Glomerular endothelial cell (primary cell): ENCODE measurements at regions not wholly inside any gene's neighbourhood (a gene's known extent, or its start where the extent isn't known, plus 50 kb on each side); places are given as distances from the start of the nearest gene placed in this dataset.
"Not testable (repeated sequence)": the region's sequence is repeated elsewhere in the genome, so short reads cannot be mapped to it uniquely, and the experiment has no call there.

Source experiments
- DNase-seq: peaks from one replicate; pipeline ENCODE4 v3.0.0-alpha.2; 2011; ENCODE audit warnings: low read depth, low spot score; ENCODE audit errors: extremely low read depth

DNA sequence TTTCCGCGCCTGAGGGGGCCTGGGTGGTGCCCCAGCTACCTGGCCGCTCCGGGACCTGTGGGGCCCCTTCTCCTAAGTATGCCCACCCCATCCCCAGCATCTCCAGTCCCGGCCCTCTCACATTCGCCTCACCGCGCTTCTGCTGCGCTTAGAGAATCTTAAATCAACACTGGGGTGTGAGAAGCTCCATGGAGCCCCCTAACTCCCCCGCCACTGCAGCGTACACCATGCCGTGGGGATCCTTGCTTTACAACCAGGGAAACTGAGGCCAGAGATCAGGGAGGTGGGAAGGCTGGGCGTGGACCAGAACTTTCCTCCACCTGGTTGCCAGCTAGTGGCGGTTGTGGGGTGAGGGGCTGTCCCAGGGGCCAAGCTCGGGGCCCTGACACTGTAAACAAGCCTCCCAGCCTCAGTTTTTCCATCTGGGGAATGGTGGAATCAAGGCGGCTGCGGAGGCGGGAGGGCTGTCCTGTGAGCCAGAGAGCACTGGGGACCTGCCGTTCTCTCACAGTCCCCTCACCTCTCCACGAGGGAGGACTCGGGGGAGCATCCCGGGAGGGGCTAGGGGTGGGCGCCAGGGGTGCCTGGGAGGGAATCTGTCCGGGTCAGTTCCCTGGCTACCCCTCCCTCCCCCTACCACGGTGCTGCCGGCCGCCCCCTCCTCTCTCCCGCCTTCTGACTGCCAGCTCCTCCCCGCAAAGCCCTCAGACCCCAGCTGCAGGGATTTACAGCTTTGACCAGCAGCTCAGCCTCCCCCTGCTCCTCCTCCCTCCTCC lies 161.2 kb downstream of the C9orf50 start:
- no peak for DNase-seq

DNA sequence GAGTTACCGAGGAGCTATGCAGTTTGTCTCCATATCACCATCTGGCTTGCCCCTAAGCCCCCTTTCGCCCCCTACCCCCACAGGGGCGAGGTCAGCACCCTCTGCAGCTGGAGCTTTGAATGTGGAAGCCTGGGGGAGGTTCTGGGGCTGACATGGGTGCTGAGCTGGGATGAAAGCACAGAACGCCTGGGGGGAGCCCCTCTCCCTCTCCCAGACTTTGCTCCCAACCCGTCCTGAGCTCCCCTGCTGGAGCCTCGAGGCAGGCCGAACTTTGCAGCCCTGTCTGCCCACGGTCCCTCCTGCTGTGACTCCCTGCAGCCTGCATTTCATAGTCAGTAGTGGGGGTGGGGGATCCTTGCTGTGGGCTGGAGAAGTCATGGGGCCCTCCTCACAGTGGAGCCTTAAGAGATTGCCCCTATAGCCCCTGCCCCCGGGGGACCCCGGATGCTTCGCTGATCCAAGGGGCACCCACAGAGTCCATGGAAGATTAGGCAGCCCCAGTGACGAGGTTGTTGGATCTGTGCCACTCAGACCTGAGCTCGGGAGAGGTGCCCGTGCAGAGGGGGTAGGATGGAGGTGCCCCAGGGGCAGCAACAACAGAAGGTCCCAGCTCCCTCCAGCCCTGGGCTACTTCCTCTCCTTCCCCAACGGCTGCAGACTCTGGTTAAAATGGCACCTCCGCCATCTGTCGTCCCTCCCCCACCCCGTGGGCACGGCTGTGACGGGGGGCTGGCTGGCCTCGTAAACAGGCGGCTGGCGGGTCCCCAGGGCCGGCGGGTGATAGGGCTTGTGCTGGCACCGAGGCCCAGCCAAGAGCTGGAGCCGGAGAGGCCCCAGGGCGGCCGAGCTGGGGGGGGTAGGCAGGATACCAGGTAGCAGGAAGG lies 162.0 kb downstream of the C9orf50 start:
- DNase-seq, result no peak

DNA sequence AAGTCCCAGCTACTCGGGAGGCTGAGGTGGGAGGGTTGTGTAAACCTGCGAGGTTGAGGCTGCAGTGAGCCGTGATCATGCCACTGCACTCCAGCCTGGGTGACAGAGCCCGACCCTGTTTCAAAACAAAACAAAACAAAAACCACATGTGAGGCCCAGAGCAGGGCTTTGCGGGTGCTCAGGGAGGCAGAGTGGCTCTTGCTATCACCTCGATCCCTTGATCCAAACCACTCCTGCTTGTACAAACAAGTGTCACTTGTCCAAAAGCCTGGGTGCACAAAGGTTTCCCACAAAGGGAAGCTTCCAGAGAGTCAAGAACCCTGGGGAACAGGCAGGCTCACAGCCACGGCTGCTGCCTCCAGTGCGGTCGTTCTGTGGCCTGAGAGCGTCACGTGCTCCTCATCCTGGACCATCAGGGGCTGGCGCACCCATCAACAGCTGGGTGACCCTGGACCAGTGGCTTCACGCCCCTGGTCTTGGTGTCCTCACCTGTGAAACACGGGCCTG lies 162.7 kb downstream of the C9orf50 start:
- no peak for DNase-seq

DNA sequence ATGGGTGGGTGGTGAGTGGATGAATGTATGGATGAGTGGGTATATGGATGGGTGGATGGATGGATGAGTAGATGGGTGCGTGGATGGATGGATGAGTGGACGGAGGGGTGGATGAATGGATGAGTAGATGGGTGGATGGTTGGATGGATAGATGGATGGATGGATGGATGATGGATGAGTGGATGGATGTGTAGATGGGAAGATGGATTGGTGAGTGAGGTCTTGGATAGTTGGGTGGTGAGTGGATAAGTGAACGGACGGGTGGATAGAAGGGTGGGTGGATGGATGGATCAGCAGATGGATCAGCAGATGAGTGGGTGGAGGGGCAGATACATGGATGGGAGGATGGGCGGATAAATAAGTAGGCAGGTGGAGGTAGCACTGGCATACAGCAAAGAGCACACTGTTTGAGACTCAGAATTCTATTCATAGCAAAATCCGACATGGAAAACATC lies 163.5 kb downstream of the C9orf50 start:
- no peak for DNase-seq

DNA sequence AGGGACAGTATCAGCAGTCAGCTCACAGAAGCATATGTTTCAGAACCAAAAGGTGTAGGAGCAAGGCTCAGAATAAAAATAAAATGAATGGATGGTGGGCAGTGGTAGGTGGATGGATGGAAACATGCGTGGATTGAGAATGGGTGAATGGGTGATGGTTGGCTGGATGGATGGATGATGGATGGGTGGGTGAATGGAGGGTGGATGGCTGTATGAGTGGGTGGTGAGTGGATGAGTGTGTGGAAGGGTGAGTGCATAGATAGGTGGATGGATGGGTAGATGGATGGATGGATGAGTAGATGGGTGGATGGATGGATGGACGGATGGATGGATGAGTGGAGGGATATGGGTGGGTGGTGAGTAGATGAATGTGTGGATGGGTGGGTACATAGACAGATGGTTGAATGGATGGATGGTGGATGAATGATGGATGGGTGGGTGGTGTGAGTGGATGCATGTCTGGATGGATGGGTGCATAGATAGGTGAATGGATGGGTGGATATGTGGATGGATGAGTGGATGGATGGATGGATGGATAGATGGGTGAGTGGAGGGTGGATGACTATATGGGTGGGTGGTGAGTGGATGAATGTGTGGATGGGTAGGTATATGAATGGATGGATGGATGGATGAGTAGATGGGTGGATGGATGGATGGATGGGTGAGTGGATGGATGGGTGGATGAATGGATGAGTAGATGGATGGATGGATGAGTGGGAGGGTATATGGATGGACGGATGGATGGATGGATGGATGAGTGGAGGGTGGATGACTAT lies 164.2 kb downstream of the C9orf50 start:
- DNase-seq, result no peak

DNA sequence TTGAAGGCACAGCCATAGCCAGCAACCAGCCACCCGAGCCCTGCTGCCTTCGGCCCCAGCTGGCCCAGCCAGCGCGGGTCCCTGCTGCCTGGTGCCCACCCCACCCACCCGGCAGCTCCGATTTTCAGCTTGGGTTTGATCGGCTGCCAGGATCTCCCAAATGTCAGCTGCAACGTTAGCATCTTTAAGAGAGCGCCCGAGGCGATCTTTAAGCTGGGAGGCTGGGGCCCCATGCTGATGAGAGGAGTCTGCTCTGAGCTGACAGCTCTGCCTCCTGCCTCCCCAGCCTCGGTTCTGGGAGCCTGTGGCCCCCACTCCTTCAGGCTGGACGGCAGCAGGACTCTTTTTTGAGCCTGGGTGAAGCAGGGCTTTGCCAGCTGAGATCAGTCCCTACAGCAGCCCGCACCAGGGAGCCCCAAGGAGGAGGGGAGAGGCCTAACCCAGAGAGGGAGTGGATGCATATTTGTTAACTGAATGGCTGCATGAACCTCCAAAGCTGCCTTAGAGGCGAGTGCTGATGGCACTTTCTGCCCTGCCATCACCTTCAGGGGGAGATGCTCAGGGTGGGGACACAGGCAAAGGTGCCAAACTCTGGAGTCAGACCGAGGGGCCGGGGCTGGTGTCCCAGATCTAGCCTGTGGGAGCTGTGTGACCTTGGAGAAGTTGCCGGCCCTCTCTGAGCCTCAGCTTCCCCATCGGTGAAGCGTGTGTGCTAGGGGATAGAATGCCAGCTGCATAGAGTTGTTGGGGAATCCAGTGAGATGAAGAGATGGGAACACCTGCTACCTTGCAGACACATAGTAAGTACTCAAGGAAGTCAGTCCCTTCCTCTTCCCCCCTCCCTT lies 165.5 kb downstream of the C9orf50 start:
- no peak for DNase-seq

DNA sequence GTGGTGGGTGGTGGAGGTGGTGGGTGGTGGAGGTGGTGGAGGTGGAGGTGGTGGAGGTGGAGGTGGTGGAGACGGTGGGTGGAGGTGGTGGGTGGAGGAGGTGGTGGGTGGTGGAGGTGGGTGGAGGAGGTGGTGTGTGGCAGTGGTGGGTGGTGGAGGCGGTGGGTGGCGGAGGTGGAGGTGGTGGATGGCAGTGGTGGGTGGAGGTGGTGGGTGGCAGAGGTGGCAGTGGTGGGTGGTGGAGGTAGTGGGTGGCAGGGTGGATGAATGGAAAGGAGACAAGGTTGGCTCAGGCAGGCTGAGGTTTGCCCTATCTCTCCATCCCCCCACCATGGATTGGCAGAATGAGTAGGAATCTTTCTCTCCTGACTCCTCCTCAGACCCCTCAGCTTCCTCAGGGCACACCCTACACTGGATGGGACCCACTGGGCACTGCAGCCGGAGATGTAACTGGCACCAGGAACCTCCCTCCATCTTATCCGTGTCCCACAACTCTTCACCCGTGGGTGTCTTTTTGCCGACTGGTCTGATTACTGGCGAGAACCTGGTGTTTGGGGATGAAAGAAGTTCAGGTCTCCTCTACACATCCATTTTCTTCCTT lies 166.3 kb downstream of the C9orf50 start:
- no peak for DNase-seq

DNA sequence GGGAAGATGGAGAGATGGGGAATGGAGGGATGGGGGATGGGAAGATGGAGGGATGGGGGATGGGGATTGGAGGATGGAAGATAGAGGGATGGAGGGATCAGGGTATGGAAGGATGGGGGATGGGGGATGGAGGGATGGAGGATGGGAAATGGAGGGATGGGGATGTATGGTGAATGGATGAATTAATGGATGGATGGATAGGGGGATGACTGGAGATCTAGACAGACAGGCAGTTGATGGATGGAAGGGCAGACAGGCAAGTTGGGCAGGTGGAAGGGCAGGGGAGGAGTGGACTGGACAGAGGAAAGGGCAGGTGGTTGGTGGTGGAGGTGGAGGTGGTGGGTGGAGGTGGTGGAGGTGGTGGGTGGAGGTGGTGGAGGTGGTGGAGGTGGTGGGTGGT lies 167.2 kb downstream of the C9orf50 start:
- no peak for DNase-seq

DNA sequence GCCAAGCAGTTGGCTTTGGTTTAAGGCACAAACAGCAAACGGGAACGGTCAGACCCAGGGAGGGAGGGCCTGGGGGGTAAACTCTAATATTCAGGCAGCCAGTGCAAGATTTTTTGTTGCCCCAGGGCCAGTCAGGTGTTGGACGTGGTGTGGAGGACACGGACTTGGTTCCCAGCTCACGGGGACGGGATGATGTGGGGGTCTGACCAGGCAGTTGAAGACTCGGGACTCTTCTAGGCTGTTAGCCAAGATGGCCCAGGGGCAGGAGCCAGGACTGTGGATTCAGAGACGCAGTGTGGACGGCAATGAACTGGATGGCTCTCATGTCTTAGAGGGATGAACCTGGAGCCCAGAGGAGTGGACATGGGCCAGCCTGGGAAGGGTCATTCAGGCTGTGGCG lies 169.2 kb downstream of the C9orf50 start:
- no peak for DNase-seq

DNA sequence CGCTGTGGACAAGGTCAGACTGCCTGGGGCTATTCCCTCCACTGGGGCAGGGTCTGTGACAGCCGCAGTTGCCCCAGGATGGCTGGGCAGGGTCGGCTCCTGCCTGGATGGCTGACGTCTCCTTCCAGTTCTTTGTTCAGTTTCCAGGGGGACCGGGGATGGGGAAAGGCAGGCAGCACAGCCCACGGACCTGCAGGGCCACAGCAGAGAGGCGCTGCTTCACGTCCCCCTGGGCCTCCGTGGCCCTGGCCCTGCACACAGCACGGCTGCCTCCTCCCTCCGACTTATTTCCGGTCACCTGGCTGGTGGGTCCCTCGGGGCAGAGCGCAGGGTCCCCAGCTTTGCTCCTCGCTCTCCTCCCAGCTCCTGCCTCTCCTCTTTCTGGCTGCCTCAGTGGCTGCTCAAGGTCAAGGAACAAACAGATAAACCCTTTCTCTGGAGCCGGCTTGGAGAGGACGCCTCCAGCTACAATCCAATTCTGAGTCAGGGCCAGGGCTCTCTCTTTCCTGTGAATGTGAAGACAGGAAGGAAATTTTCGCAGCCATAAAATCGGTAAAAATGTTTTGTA lies 169.7 kb downstream of the C9orf50 start:
- DNase-seq, result no peak

DNA sequence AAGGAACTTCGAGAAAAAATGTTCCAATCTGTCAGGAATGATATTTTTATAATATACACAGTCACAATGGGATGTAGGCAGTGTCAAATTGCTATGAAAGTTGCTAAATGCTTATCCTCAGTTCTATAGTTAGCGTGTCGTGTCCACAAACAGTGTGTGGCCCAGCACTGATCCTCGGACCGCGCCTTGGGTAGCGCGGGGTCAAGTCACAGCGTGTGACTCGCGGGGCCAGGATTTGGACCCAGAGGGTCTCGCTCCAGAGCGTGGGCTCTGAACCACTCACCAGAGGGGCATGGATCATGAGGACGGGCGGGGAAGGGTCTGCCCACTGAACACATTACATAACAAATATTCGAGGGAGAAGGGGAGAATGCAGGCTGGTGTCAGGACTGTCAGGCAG lies 171.8 kb downstream of the C9orf50 start:
- no peak for DNase-seq

DNA sequence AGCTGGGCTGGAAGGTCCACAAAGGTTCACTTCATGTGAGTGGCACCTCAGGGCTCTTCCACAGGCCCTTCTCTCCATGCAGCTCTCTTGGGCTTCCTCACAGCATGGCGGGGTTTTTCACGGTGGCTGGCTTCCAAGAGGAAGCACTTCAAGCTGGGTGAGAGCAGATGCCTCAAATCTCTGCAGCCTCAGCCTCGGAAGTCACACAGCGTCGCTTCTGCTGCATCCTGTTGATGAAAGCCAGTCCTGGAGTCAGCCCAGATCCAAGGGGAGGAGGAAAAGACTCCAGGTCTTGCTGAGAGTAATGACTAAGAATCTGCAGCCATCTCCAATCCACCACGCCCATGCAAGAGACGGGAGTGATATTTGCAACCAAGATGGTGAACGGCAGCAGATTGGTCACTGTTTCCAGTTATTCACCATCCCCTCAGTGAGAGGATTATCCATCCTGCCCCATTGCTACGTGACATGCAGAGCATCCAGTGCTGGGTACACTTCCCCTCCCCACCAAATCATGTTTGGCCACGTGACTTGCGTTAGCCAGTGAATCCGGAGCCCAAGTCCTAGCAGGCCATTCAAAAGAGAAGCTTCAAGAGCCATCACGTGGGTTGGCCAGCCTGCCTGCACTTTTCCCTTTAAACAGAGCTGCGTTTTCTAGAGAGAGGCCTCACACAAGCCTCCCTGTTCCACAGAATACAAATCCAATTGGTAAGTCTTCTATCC lies 173.9 kb downstream of the C9orf50 start:
- no peak for DNase-seq

DNA sequence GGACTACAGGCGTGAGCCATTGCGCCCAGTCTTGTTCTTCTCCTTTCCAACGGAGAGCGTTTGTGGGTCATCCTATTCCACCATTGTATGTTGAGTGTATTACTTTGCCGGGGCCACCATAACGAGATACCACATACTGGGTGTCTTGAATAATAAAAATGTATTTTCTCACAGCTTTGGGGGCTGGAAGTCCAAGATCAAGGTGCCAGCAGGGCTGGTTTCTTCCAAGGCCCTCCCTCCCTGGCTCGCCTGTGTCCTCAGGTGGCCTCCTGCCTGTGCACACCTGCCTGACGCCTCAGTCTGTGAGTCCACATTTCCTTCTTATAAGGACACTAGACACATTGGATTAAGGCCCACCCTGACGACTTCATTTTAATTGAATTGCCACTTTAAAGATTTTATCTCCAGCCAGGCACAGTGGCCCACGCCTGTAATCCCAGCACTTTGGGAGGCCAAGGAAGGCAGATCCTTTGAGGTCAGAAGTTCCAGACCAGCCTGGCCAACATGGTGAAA lies 175.1 kb downstream of the C9orf50 start:
- DNase-seq, result no peak

DNA sequence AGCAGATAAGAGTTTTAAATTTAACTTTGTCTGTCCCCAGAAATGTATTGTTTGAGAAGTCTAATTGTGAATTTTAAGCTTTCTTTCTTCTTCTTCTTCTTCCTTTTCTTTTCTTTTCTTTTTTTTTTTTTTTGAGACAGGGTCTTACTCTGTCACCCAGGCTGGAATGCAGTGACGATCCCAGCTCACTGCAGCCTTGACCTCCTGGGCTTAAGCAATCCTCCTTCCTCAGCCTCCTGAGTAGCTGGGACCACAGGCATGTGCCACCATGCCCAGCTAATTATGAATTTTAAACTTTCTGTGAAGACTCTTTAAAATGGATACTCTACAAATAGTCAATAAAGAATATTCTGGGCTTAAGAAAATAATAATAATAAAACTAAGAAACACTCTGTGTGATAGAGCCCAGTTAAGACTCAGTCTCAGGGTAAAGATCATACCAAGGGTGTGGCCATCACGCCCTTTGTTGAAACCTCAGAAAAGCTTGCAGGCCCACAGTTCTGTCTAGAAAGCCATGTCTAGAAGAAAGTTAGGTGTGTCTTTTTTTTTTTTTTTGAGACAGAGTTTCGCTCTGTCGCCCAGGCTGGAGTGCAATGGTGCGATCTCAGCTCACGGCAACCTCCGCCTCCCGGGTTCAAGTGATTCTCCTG lies 177.3 kb downstream of the C9orf50 start:
- not testable (repeated sequence) for DNase-seq

DNA sequence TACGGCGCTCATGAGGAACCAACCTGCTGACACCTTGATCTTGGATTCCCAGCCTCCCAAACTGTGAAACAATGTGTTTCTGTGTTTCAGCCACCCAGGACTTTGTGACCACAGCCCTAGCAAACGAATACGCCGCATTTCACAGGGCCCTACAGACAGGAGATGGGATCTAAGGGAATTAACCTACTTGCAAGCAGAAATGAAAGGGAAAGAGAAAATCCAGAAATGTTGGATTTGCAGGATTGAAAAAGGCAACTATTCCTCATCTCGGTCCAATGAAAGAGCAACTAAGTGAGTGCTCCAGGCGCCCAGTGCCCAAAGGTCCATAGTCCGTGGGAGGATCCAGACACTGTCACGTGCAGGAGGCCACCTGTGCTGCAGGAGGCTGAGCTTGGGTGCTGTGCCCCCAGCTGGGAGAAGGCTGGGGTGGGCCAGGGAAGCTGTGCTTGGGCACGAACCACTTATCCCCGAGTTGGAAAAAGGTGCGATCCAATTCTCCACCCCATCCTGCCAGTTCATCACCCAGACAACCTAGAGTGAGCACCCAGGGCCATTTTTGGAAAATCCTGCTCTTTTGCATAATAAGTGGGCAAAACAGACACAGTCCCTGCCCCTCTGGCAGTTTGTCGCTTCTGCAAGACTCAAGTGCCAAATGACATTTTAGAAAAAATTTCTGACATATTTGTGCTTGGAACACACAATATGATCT lies 177.9 kb downstream of the C9orf50 start:
- DNase-seq, result no peak

DNA sequence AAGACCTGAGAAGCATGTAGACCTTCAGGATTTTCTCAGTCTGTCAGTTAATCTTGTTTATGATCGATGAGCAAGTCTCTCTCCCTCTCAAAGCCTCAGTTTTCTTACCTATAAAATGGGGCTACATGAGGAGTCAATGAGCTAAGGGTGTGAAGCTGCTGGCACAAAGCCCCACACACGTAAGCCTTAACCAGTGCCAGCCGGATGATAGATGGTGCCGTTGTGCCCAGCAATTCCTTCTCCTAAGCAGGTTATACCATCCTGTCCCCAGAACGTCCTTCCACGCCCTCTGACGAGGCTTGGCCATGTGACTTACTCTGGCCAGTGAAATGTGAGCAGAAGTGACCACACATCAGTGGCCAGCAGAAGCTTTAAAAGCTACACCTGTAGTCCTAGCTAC lies 179.0 kb downstream of the C9orf50 start:
- DNase-seq, result no peak

DNA sequence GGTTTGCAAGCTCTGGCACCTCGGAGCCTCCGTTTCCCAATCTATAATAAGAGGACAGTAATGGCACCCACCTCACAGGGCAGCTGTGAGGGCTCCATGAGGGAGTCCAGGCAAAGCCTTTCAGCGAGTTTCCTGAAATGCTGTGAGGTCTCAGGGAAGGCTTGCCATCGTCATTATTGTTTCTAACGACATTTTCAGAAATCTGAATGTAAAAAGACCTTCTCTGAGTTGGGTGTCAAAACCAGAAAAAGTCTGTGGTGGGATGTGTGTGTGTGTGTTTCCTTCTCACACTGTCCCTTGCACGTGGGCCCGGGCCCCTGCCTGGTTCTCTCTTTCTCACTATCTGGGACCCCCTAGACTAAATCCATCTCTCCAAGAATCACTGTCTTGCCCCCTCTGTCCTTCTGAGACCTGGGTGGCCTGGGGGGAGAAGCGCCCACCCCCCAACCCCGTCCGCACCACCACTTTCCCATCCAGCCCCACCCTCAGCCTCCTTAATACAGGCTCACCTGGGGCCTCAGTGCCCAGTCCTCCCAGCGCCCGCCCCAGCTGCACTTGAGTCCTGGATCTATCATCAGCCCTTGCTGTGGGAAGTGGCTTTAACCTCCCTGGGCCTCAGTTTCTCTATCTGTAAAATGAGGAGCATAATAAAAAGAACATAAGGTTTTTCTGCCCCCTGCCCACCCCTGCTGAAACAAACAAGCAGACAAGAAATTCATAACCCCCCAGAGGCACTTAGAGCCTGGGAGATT lies 180.3 kb downstream of the C9orf50 start:
- no peak for DNase-seq
